GM23248 (cell line): ENCODE measurements at regions not wholly inside any gene's neighbourhood (a gene's known extent, or its start where the extent isn't known, plus 50 kb on each side); places are given as distances from the start of the nearest gene placed in this dataset.

Experiments used
- EZH2 ChIP-seq: fragments of 200-600 bp; sonication (generic); IDR thresholded peaks from 2 replicates; pipeline ENCODE4 v1.6.1; 2018; ENCODE audit warnings: antibody characterized with exemption, mild to moderate bottlenecking; ENCODE audit not compliant: insufficient read depth, poor library complexity, severe bottlenecking
- EZH2phosphoT487 ChIP-seq: fragments of 200-600 bp; sonication (generic); IDR thresholded peaks from 2 replicates; pipeline ENCODE4 v1.6.1; 2018; ENCODE audit warnings: antibody characterized with exemption, moderate library complexity, mild to moderate bottlenecking, low read depth; ENCODE audit not compliant: insufficient read depth

GRCh38 chr13:110790371-110790770 lies 76.9 kb downstream of the ING1 start:
- no peak for TF ChIP-seq EZH2
- no peak for TF ChIP-seq EZH2phosphoT487
